Testis (tissue), 2 donors: ENCODE measurements at regions not wholly inside any gene's neighbourhood (a gene's known extent, or its start where the extent isn't known, plus 50 kb on each side); places are given as distances from the start of the nearest gene placed in this dataset.

Source experiments
- DNase-seq: peaks from one replicate; pipeline ENCODE4 v3.0.0-alpha.2; 2019
- H3K27ac ChIP-seq, 2 donors: fragments of 200-600 bp; sonication (generic); one replicate each; pipeline ENCODE4 v1.5.1; 2019
- H3K27me3 ChIP-seq: fragments of 200-600 bp; sonication (generic); one replicate; pipeline ENCODE4 v1.5.1; 2019
- H3K36me3 ChIP-seq: fragments of 200-600 bp; sonication (generic); one replicate; pipeline ENCODE4 v1.5.1; 2017; ENCODE audit warnings: low read depth; ENCODE audit errors: missing control alignments
- H3K4me1 ChIP-seq: fragments of 200-600 bp; sonication (generic); one replicate; pipeline ENCODE4 v1.5.1; 2019
- H3K4me3 ChIP-seq, 2 donors: fragments of 200-600 bp; sonication (generic); one replicate each; pipeline ENCODE4 v1.5.1; 2017 to 2019
- H3K9me3 ChIP-seq: fragments of 200-600 bp; sonication (generic); one replicate; pipeline ENCODE4 v1.5.1; 2017
- POLR2A ChIP-seq: fragments of 450-650 bp; IDR thresholded peaks from one replicate; pipeline ENCODE4 v1.6.1; 2017; ENCODE audit warnings: antibody characterized with exemption, mild to moderate bottlenecking, moderate library complexity
- WGBS, 2 donors: methylation state at CpG; one replicate each; pipeline ENCODE4 v1.1.5; 2018; 5-methylcytosine and 5-hydroxymethylcytosine counted together
- intact Hi-C: fragments of 100-400 bp; cut with DNase I; formaldehyde crosslinking; loops from one replicate; pipeline ENCODE4 v1.15.1; 2023; ENCODE audit warnings: low total_unique reads
- TF ChIP-seq, protein P1 (sequence below), 3 experiments: fragments of 450-650 bp in 2 of 3; fragments of 200-600 bp in 1 of 3; sonication (generic) in 1 of 3; IDR thresholded peaks; one replicate each; pipeline ENCODE4 v1.5.1; 2016 to 2019; ENCODE audit warnings: antibody characterized with exemption in 3 of 3, mild to moderate bottlenecking in 2 of 3, moderate library complexity in 1 of 3

DNA sequence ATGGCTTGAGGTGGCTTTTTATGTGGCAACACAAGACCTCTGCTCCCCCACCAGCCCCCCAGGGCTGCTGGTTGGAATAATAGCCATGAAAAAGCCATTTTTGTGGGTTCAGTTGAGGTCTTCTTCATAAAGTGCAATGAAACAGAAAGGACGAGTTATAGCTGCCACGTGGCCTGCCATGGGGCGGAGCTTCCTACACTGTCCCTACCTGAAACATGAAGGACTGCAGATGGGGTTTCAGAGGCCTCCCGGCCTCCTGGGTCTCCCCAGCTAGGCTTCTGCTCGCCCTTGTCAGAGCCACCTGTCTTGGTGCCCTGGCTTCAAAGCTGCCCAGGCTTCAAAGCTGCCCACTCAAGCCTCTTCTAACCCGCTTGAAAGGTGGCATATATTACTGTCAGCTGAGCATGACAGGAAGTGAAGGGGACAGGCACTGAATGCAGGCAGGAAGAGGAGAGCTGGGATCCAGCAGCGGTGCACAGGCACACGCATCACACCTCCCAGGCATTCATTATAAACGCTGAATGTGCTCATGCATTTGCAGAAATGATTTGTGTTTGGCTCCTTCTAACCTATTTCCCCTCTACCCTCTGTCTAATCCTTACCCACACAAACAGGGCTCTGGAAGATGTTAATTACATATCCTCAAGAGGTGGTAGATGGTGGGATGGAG, 245.9 kb upstream of the PODXL start:
- Histone ChIP-seq H3K9me3 (no peaks in the 10 kb centered on the region), H3K36me3 (no peaks in the 10 kb centered on the region), H3K4me1 (no peaks in the 10 kb centered on the region), H3K27ac (no peak overlapping the region), H3K27me3 (no peaks in the 10 kb centered on the region), H3K4me3 (no peak overlapping the region)
- TF ChIP-seq POLR2A: no peak
- TF ChIP-seq, protein P1, sequence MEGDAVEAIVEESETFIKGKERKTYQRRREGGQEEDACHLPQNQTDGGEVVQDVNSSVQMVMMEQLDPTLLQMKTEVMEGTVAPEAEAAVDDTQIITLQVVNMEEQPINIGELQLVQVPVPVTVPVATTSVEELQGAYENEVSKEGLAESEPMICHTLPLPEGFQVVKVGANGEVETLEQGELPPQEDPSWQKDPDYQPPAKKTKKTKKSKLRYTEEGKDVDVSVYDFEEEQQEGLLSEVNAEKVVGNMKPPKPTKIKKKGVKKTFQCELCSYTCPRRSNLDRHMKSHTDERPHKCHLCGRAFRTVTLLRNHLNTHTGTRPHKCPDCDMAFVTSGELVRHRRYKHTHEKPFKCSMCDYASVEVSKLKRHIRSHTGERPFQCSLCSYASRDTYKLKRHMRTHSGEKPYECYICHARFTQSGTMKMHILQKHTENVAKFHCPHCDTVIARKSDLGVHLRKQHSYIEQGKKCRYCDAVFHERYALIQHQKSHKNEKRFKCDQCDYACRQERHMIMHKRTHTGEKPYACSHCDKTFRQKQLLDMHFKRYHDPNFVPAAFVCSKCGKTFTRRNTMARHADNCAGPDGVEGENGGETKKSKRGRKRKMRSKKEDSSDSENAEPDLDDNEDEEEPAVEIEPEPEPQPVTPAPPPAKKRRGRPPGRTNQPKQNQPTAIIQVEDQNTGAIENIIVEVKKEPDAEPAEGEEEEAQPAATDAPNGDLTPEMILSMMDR (IDR thresholded peaks at IDR 0.05): no peak
- no peak for DNase-seq
- 74 to 78% methylated on average over 4 to 9 of the region's 9 CpGs for WGBS, 2 donors
- intact Hi-C loops: no loop called here

- DNase-seq: no peak
- H3K27me3 ChIP-seq: no peaks in the 10 kb centered on the region
- H3K36me3 ChIP-seq: no peaks in the 10 kb centered on the region
- WGBS, 2 donors: 60 to 80% methylated on average over 1 of the region's 1 CpG
- no peaks in the 10 kb centered on the region for H3K9me3 ChIP-seq
- no peak overlapping the region for H3K27ac ChIP-seq
- TF ChIP-seq, protein P1 (IDR thresholded peaks at IDR 0.05): no peak
- TF ChIP-seq POLR2A: no peak
- no peaks in the 10 kb centered on the region for H3K4me1 ChIP-seq
- intact Hi-C loops: no loop called here
- H3K4me3 ChIP-seq: no peak overlapping the region
Measured at GRCh38 chr7:131800531-131800930, 244.1 kb upstream of the PODXL start.

DNA sequence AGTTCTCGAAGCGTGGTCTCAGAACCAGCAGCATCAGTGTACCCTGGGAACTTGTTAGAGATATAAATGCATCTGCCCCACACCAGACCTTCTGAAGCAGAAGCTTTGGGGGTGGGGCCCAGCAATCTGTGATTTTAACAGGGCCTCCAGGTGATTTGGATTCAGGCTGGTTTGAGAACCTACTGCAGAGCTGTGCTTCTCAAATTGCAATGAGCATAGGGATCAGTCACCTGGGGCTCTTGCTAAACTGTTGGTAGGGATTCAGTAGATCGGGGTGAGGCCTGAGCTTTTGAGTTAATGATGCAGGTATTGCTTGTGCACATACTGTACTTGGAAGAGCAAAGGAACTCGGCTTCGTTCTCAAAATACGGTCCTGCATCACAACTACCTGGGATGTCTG, 243.6 kb upstream of the PODXL start:
- no peaks in the 10 kb centered on the region for H3K4me1 ChIP-seq
- intact Hi-C loops: no loop called here
- no peaks in the 10 kb centered on the region for H3K36me3 ChIP-seq
- no peak for DNase-seq
- no peak overlapping the region for H3K27ac ChIP-seq
- no peak overlapping the region for H3K4me3 ChIP-seq
- WGBS, 2 donors: 69 to 82% methylated on average over 6 of the region's 6 CpGs
- no peaks in the 10 kb centered on the region for H3K9me3 ChIP-seq
- no peaks in the 10 kb centered on the region for H3K27me3 ChIP-seq
- TF ChIP-seq POLR2A: no peak
- TF ChIP-seq, protein P1 (IDR thresholded peaks at IDR 0.05): no peak

DNA sequence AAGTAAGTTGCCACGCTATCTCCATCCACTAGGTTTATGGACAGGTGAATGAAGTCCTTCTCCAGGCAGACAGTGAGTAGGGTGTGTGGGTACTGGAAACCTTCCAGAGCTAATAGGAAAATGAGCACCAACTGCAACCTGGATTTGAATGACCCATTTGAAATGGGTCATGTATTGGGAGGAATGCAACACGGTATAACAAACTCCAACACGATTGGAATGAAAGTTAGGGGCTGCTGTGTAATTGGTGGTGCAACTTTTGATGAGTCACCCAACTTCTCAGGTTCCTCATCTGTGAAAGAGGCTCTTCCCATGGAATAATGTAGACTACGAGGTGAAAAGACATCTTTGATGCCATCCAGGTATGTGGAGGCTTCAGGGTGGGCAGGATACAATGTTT, 241.4 kb upstream of the PODXL start:
- Histone ChIP-seq H3K36me3 (no peaks in the 10 kb centered on the region), H3K27ac (no peak overlapping the region), H3K4me3 (no peak overlapping the region), H3K9me3 (no peaks in the 10 kb centered on the region), H3K27me3 (no peaks in the 10 kb centered on the region), H3K4me1 (no peaks in the 10 kb centered on the region)
- DNase-seq: no peak
- no peak for TF ChIP-seq POLR2A
- TF ChIP-seq, protein P1 (IDR thresholded peaks at IDR 0.05): no peak
- 90% methylated on average over 4 of the region's 4 CpGs for WGBS, 2 donors
- intact Hi-C loops: no loop called here

GRCh38 chr7:131795400-131795799, 239.0 kb upstream of the PODXL start:
- no peak for TF ChIP-seq POLR2A
- 62 to 64% methylated on average over 10 of the region's 10 CpGs for WGBS, 2 donors
- Histone ChIP-seq H3K36me3 (no peaks in the 10 kb centered on the region), H3K9me3 (no peaks in the 10 kb centered on the region), H3K4me3 (no peak overlapping the region), H3K4me1 (no peaks in the 10 kb centered on the region), H3K27ac (no peak overlapping the region), H3K27me3 (no peaks in the 10 kb centered on the region)
- DNase-seq: no peak
- intact Hi-C loops: no loop called here
